CD14-positive monocyte (primary cell): ENCODE measurements at regions not wholly inside any gene's neighbourhood (a gene's known extent, or its start where the extent isn't known, plus 50 kb on each side); places are given as distances from the start of the nearest gene placed in this dataset.

Experiments
- DNase-seq, 3 donors: peaks; one replicate each; pipeline ENCODE4 v3.0.0-alpha.2; 2011 to 2022
- H2AFZ ChIP-seq: 2 replicates; pipeline ENCODE4 v1.6.0; 2012; ENCODE audit warnings: mild to moderate bottlenecking, low read depth, low read length, inconsistent platforms; ENCODE audit not compliant: insufficient read depth, poor library complexity, severe bottlenecking
- H3K27ac ChIP-seq, 2 donors: 1 replicate in 1 of 2; 2 replicates in 1 of 2; pipeline ENCODE4 v1.5.1; 2012 to 2013; ENCODE audit warnings: low read length in 2 of 2, control low read depth in 1 of 2, inconsistent platforms in 1 of 2, low read depth in 1 of 2, mild to moderate bottlenecking in 1 of 2
- H3K27me3 ChIP-seq, 2 donors: one replicate each; pipeline versions ENCODE4 v1.6.0 to v1.6.1; 2011 to 2013; ENCODE audit warnings: low read length in 2 of 2; ENCODE audit not compliant: control insufficient read depth in 2 of 2, insufficient read depth in 2 of 2
- H3K36me3 ChIP-seq, 2 donors: replicated peaks in 1 of 2; 1 replicate in 1 of 2; 2 replicates in 1 of 2; pipeline versions ENCODE4 v1.5.1 to v1.6.1; 2012 to 2013; ENCODE audit warnings: low read length in 2 of 2, control low read depth in 1 of 2, inconsistent platforms in 1 of 2, mild to moderate bottlenecking in 1 of 2; ENCODE audit not compliant: insufficient read depth in 2 of 2, control insufficient read depth in 1 of 2
- H3K4me1 ChIP-seq, 2 donors: 1 replicate in 1 of 2; 2 replicates in 1 of 2; pipeline versions ENCODE4 v1.5.1 to v1.6.1; 2012 to 2013; ENCODE audit warnings: low read length in 2 of 2, control low read depth in 1 of 2, inconsistent platforms in 1 of 2, mild to moderate bottlenecking in 1 of 2, moderate library complexity in 1 of 2; ENCODE audit not compliant: insufficient read depth in 2 of 2, control insufficient read depth in 1 of 2
- H3K4me2 ChIP-seq: replicated peaks from 2 replicates; pipeline ENCODE3; 2012; ENCODE audit warnings: low read length, moderate library complexity, mild to moderate bottlenecking; ENCODE audit not compliant: poor library complexity, severe bottlenecking; ENCODE audit errors: extremely low read depth
- H3K4me3 ChIP-seq, 3 experiments: fragments of 200-600 bp in 1 of 3; sonication (generic) in 1 of 3; replicated peaks in 1 of 3; 1 replicate in 2 of 3; 2 replicates in 1 of 3; pipeline ENCODE4 v1.5.1; 2011 to 2013; ENCODE audit warnings: low read length in 3 of 3, mild to moderate bottlenecking in 3 of 3, control low read depth in 2 of 3, low read depth in 2 of 3, inconsistent platforms in 1 of 3, moderate library complexity in 1 of 3
- H3K79me2 ChIP-seq: 2 replicates; pipeline ENCODE4 v1.6.0; 2012; ENCODE audit warnings: mild to moderate bottlenecking, control low read depth, inconsistent platforms, low read length, moderate library complexity; ENCODE audit not compliant: insufficient read depth
- H3K9ac ChIP-seq: 2 replicates; pipeline ENCODE4 v1.6.0; 2017; ENCODE audit warnings: low read length, mild to moderate bottlenecking; ENCODE audit not compliant: insufficient read depth, poor library complexity, severe bottlenecking
- H3K9me3 ChIP-seq, 2 donors: replicated peaks in 1 of 2; 1 replicate in 1 of 2; 2 replicates in 1 of 2; pipeline versions ENCODE4 v1.5.1 to v1.6.1; 2012 to 2013; ENCODE audit warnings: low read length in 2 of 2, control low read depth in 1 of 2; ENCODE audit not compliant: control insufficient read depth in 1 of 2, insufficient read depth in 1 of 2
- H4K20me1 ChIP-seq: 2 replicates; pipeline ENCODE4 v1.6.0; 2012; ENCODE audit warnings: mild to moderate bottlenecking, low read length, control low read depth, moderate library complexity; ENCODE audit not compliant: insufficient read depth
- H3K27ac Mint-ChIP-seq, 7 donors: one replicate each; pipeline ENCODE4 v1.8.0; 2020; ENCODE audit warnings: mild to moderate bottlenecking in 7 of 7, mixed read lengths in 7 of 7, moderate library complexity in 6 of 7, inconsistent platforms in 2 of 7
- H3K27me3 Mint-ChIP-seq, 3 donors: one replicate each; pipeline ENCODE4 v1.8.0; 2021 to 2022; ENCODE audit warnings: low read depth in 3 of 3, mild to moderate bottlenecking in 3 of 3, mixed read lengths in 3 of 3, moderate library complexity in 3 of 3, inconsistent platforms in 1 of 3
- H3K36me3 Mint-ChIP-seq, 2 donors: one replicate each; pipeline ENCODE4 v1.8.0; 2020; ENCODE audit warnings: mixed read lengths in 2 of 2, inconsistent platforms in 1 of 2, mild to moderate bottlenecking in 1 of 2
- H3K4me1 Mint-ChIP-seq: one replicate; pipeline ENCODE4 v1.8.0; 2020; ENCODE audit warnings: mild to moderate bottlenecking, mixed read lengths
- H3K4me3 Mint-ChIP-seq, 2 donors: one replicate each; pipeline ENCODE4 v1.8.0; 2020; ENCODE audit warnings: mild to moderate bottlenecking in 2 of 2, mixed read lengths in 2 of 2, moderate library complexity in 1 of 2
- H3K9me3 Mint-ChIP-seq, 7 donors: one replicate each; pipeline ENCODE4 v1.8.0; 2020 to 2022; ENCODE audit warnings: mixed read lengths in 7 of 7, mild to moderate bottlenecking in 6 of 7, moderate library complexity in 6 of 7, inconsistent platforms in 2 of 7
- CTCF ChIP-seq: fragments of 200-600 bp; IDR thresholded peaks from one replicate; pipeline ENCODE4 v1.8.0; 2022; ENCODE audit warnings: antibody characterized with exemption, mild to moderate bottlenecking
- WGBS: methylation state at CpG from one replicate; pipeline ENCODE4 v1.1.5; 2013; ENCODE audit warnings: missing lambda C conversion rate; ENCODE audit not compliant: insufficient coverage; 5-methylcytosine and 5-hydroxymethylcytosine counted together
- intact Hi-C, 2 donors: fragments of 100-400 bp; cut with micrococcal nuclease; formaldehyde crosslinking; loops; one replicate each; pipeline versions ENCODE4 v1.15.0 to v1.15.1; 2023

- H3K9ac ChIP-seq = no peak overlapping the region
- no peaks in the 10 kb centered on the region for H3K4me1 ChIP-seq
- H3K4me1 Mint-ChIP-seq = no peaks in the 10 kb centered on the region
- no peak overlapping the region for H3K27ac ChIP-seq
- no peaks in the 10 kb centered on the region for H3K27me3 Mint-ChIP-seq
- no CpG with 5 or more reads among the region's 2 CpGs for WGBS
- peaks cover 0 to 6% of the 10 kb centered on the region in 2 donors for H3K9me3 ChIP-seq
- TF ChIP-seq CTCF = no peak
- intact Hi-C loops = no loop called here
- H3K27me3 ChIP-seq = no peaks in the 10 kb centered on the region
- H3K9me3 Mint-ChIP-seq = peaks cover 0 to 9% (median 3%) of the 10 kb centered on the region in 7 donors
- H3K4me3 Mint-ChIP-seq = no peak overlapping the region
- H2AFZ ChIP-seq = no peak overlapping the region
- no peak for DNase-seq
- H3K4me3 ChIP-seq = no peak overlapping the region
- no peaks in the 10 kb centered on the region for H3K36me3 Mint-ChIP-seq
- H4K20me1 ChIP-seq = no peaks in the 10 kb centered on the region
- peak overlapping the region in 1 of 7 donors; percentile 62 for H3K27ac Mint-ChIP-seq
- H3K36me3 ChIP-seq = no peaks in the 10 kb centered on the region
- no peaks in the 10 kb centered on the region for H3K79me2 ChIP-seq
- H3K4me2 ChIP-seq = no peak overlapping the region
These were observed 340.0 kb downstream of the DCAF12L2 start for GRCh38 chrX:125826080-125826479.

GRCh38 chrX:125826774-125827451 lies 339.2 kb downstream of the DCAF12L2 start:
- H3K36me3 Mint-ChIP-seq = no peaks in the 10 kb centered on the region

More at GRCh38 chrX:125826774-125827451, 339.2 kb downstream of the DCAF12L2 start:
- intact Hi-C loops = no loop called here
- TF ChIP-seq CTCF = no peak
- Histone ChIP-seq H3K4me1 (no peaks in the 10 kb centered on the region), H4K20me1 (no peaks in the 10 kb centered on the region), H3K79me2 (no peaks in the 10 kb centered on the region), H3K9me3 (no peaks in the 10 kb centered on the region), H2AFZ (no peak overlapping the region), H3K36me3 (no peaks in the 10 kb centered on the region), H3K27me3 (no peaks in the 10 kb centered on the region), H3K9ac (no peak overlapping the region), H3K4me3 (no peak overlapping the region), H3K4me2 (no peak overlapping the region), H3K27ac (no peak overlapping the region)
- peaks cover 0 to 6% (median 3%) of the 10 kb centered on the region in 7 donors for H3K9me3 Mint-ChIP-seq
- H3K4me1 Mint-ChIP-seq = no peaks in the 10 kb centered on the region
- H3K27ac Mint-ChIP-seq = no peak overlapping the region
- DNase-seq = no peak
- no peak overlapping the region for H3K4me3 Mint-ChIP-seq
- WGBS = no CpG with 5 or more reads among the region's 6 CpGs
- no peaks in the 10 kb centered on the region for H3K27me3 Mint-ChIP-seq
